Right atrium auricular region (tissue), 2 donors: ENCODE measurements at regions not wholly inside any gene's neighbourhood (a gene's known extent, or its start where the extent isn't known, plus 50 kb on each side); places are given as distances from the start of the nearest gene placed in this dataset.

Experiments
- DNase-seq: peaks from one replicate; pipeline ENCODE4 v3.0.0-alpha.2; 2019; ENCODE audit warnings: low spot score
- H3K27ac ChIP-seq, 2 donors: fragments of 200-600 bp; sonication (generic); 1 replicate in 1 of 2; 2 replicates in 1 of 2; pipeline ENCODE4 v1.5.1; 2016 to 2019
- H3K27me3 ChIP-seq, 2 donors: fragments of 200-600 bp; sonication (generic); one replicate each; pipeline versions ENCODE4 v1.5.1 to v1.6.0; 2017 to 2019
- H3K36me3 ChIP-seq: fragments of 200-600 bp; sonication (generic); one replicate; pipeline ENCODE4 v1.5.1; 2016
- H3K4me1 ChIP-seq, 2 donors: fragments of 200-600 bp; sonication (generic); one replicate each; pipeline versions ENCODE4 v1.5.1 to v1.6.0; 2017 to 2019
- H3K4me3 ChIP-seq, 2 donors: fragments of 200-600 bp; sonication (generic); 1 replicate in 1 of 2; 2 replicates in 1 of 2; pipeline ENCODE4 v1.5.1; 2017 to 2019; ENCODE audit warnings: mild to moderate bottlenecking in 1 of 2, moderate library complexity in 1 of 2
- H3K9me3 ChIP-seq, 2 donors: fragments of 200-600 bp; sonication (generic); one replicate each; pipeline ENCODE4 v1.5.1; 2019
- TF ChIP-seq, protein P1 (sequence below), 2 donors: fragments of 200-600 bp; sonication (generic); IDR thresholded peaks; one replicate each; pipeline ENCODE4 v1.5.1; 2019; ENCODE audit warnings: antibody characterized with exemption in 2 of 2

DNA sequence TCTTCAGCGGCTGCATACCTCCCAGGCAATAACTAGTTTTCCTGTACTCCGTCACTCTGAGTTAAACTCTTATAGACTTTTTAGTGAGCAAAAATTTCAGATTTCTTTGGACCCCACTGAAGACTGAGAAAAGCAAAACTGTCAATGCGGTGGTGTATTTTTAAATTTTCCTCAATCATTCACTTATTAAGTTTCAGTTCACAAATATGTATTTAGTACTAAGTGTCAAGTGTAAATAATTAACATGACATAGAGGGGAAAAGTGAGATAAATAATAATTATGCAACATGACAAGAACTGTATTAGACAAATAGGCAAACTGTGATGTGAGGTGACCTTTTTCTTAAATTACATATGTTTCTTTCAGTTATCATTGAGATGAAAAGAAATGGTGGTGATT lies 124.4 kb downstream of the NAF1 start:
- DNase-seq = no peak
- TF ChIP-seq, protein P1, sequence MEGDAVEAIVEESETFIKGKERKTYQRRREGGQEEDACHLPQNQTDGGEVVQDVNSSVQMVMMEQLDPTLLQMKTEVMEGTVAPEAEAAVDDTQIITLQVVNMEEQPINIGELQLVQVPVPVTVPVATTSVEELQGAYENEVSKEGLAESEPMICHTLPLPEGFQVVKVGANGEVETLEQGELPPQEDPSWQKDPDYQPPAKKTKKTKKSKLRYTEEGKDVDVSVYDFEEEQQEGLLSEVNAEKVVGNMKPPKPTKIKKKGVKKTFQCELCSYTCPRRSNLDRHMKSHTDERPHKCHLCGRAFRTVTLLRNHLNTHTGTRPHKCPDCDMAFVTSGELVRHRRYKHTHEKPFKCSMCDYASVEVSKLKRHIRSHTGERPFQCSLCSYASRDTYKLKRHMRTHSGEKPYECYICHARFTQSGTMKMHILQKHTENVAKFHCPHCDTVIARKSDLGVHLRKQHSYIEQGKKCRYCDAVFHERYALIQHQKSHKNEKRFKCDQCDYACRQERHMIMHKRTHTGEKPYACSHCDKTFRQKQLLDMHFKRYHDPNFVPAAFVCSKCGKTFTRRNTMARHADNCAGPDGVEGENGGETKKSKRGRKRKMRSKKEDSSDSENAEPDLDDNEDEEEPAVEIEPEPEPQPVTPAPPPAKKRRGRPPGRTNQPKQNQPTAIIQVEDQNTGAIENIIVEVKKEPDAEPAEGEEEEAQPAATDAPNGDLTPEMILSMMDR (IDR thresholded peaks at IDR 0.05) = no peak
- no peaks in the 10 kb centered on the region for H3K9me3 ChIP-seq
- no peaks in the 10 kb centered on the region for H3K36me3 ChIP-seq
- H3K4me1 ChIP-seq = no peaks in the 10 kb centered on the region
- H3K27ac ChIP-seq = no peak overlapping the region
- no peaks in the 10 kb centered on the region for H3K27me3 ChIP-seq
- no peak overlapping the region for H3K4me3 ChIP-seq

DNA sequence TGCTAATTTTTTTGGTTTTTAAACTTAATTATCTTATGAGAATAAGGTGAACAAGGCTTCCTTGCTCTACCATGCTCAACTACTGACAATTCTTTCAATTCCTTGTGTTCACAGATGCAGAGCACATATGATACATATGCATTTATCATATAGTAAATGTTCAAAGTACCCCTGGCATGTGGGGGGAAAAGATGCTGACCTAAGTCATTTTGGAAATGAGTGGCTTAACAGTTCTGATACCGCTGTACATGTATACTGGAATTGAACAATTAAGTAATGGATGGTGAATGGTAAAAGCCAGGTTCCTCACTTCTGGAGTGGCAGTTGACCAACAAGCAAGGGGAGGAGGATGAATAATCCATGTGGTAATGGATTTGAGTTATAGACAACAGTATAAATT lies 149.6 kb downstream of the NAF1 start:
- Histone ChIP-seq H3K4me3 (no peak overlapping the region), H3K36me3 (no peaks in the 10 kb centered on the region), H3K27me3 (no peaks in the 10 kb centered on the region), H3K9me3 (no peaks in the 10 kb centered on the region), H3K4me1 (no peaks in the 10 kb centered on the region), H3K27ac (no peak overlapping the region)
- TF ChIP-seq, protein P1 (IDR thresholded peaks at IDR 0.05) = no peak
- no peak for DNase-seq

DNA sequence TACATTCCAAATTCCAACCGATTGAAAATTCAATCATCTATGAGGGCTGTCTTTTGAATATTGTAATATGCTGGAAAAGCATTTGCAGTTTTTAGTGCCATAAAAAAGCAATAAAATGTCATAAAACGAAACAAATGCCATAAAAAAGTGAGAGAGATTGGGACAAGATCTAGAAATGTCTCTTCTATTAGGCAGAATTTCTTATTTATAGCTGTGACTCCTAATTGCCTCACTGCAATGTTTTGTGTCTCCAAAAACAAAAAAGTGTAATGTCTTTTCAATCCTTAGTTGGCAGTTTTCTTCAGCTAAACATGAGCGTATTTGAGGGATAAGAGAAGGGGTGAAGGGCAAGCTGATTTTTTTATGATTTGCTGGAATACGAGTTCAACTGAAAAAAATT lies 153.9 kb downstream of the NAF1 start:
- Histone ChIP-seq H3K27ac (no peak overlapping the region), H3K4me1 (no peaks in the 10 kb centered on the region), H3K27me3 (no peaks in the 10 kb centered on the region), H3K4me3 (no peak overlapping the region), H3K36me3 (no peaks in the 10 kb centered on the region), H3K9me3 (peaks cover 0 to 8% of the 10 kb centered on the region in 2 donors)
- DNase-seq = no peak
- TF ChIP-seq, protein P1 (IDR thresholded peaks at IDR 0.05) = no peak

DNA sequence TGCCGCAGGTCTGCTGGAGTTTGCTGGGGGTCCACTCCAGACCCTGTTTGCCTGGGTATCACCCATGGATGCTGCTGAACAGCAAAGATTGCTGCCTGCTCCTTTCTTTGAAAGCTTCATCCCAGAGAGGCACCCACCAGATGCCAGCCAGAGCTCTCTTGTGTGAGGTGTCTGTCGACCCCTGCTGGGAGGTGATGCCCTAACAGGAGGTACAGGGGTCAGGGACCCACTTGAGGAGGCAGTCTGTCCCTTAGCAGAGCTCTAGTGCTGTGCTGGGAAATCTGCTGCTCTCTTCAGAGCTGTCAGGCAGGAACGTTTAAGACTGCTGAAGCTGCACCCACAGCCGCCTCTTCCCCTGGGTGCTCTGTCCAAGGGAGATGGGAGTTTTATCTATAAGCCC lies 162.7 kb downstream of the NAF1 start:
- TF ChIP-seq, protein P1 (IDR thresholded peaks at IDR 0.05) = no peak
- no peak for DNase-seq
- H3K9me3 ChIP-seq = peaks cover 0 to 10% of the 10 kb centered on the region in 2 donors
- H3K27ac ChIP-seq = no peak overlapping the region
- H3K4me1 ChIP-seq = no peaks in the 10 kb centered on the region
- no peak overlapping the region for H3K4me3 ChIP-seq
- no peaks in the 10 kb centered on the region for H3K27me3 ChIP-seq
- H3K36me3 ChIP-seq = no peaks in the 10 kb centered on the region

DNA sequence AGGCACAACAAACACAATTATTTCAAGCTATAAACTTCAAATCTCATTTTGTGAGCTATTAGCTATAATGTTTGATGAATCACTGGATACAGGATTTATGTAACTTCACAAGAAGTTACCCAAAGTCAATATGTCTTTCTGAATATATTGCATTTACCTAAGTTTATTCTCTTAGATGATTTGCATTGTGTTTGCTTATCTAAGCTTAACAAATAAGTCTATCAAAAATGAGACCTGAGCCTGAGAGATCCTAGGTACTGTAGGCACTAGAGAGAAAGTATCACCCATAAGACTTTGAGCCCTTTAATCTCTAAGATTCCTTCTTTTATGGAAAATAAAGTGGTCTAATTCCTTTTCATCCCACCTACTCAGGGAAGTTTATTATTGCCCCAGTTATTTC lies 178.2 kb downstream of the NAF1 start:
- Histone ChIP-seq H3K27me3 (no peaks in the 10 kb centered on the region), H3K27ac (no peak overlapping the region), H3K36me3 (no peaks in the 10 kb centered on the region), H3K4me3 (no peak overlapping the region), H3K9me3 (no peaks in the 10 kb centered on the region), H3K4me1 (no peaks in the 10 kb centered on the region)
- DNase-seq = no peak
- TF ChIP-seq, protein P1 (IDR thresholded peaks at IDR 0.05) = no peak

DNA sequence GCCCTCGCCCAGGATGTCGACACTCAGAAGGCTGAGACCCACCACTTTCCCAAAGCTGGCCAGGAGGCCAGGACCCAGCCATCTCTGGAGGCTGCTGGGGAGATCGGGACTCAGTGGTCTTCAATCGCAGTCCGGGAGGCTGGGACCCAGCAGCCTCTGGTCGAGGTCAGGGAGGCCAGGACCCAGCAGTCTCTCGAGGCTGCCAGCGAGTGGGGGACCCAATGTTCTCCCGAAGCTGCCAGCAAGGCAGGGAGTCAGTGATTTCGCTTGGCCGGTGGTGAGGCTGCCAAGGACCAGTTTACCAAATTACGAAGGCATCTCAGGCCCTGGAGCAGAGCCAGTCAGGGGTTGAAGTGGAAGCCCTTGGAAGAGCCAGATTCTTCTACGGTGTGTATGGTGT lies 181.6 kb downstream of the NAF1 start:
- Histone ChIP-seq H3K27ac (no peak overlapping the region), H3K36me3 (no peaks in the 10 kb centered on the region), H3K4me3 (no peak overlapping the region), H3K9me3 (no peaks in the 10 kb centered on the region), H3K4me1 (no peaks in the 10 kb centered on the region), H3K27me3 (no peaks in the 10 kb centered on the region)
- DNase-seq = no peak
- TF ChIP-seq, protein P1 (IDR thresholded peaks at IDR 0.05) = no peak
